ENCODE measurements at regions not wholly inside any gene's neighbourhood (a gene's known extent, or its start where the extent isn't known, plus 50 kb on each side); places are given as distances from the start of the nearest gene placed in this dataset.

GRCh38 chr2:150392614-150393013 lies 94.9 kb downstream of the RND3 start:
- CTCF ChIA-PET = no interaction called here
- Histone ChIP-seq H3K27ac (ENCODE audit: low read depth, low read length) (no peak overlapping the region), H2AFZ (ENCODE audit: low read depth, low read length, poor library complexity, severe bottlenecking) (no peak overlapping the region), H3K9me3 (ENCODE audit: control insufficient read depth in 1 of 2, insufficient read depth in 1 of 2, low read depth in 1 of 2, low read length in 2 of 2) (no peaks in the 10 kb centered on the region), H3K9ac (ENCODE audit: low read length) (no peak overlapping the region), H3K9me2 (ENCODE audit: insufficient read depth) (no peaks in the 10 kb centered on the region), H3K4me1 (ENCODE audit: control insufficient read depth in 1 of 2, insufficient read depth in 2 of 2, low read length in 2 of 2) (no peaks in the 10 kb centered on the region), H3K4me2 (ENCODE audit: low read length) (no peak overlapping the region), H4K20me1 (ENCODE audit: insufficient read depth) (no peaks in the 10 kb centered on the region), H3K27me3 (ENCODE audit: insufficient read depth, low read length) (no peaks in the 10 kb centered on the region), H3K79me2 (ENCODE audit: insufficient read depth, low read length) (no peaks in the 10 kb centered on the region), H3K4me3 (replicated peaks in 1 of 2; ENCODE audit: low read depth in 1 of 2, low read length in 2 of 2) (no peak overlapping the region), H3K36me3 (ENCODE audit: control insufficient read depth in 1 of 2, insufficient read depth in 2 of 2, low read length in 2 of 2) (no peaks in the 10 kb centered on the region)
- DNase-seq (ENCODE audit: low read depth, low spot score) (no peak), ATAC-seq (no peak)
- BruUV-seq (replicated peaks) = no TSS peak
- intact Hi-C loops (cut with micrococcal nuclease) = no loop called here
- RAD21 ChIA-PET (ENCODE audit: low non-redundant PET in 1 of 2, low total read pairs in 2 of 2, uncharacterized antibody in 2 of 2, unreplicated experiment in 2 of 2) = no interaction called here
- POLR2A ChIA-PET = no interaction called here
- TF ChIP-seq CBX3 (IDR thresholded peaks at IDR 0.05; ENCODE audit: low read depth) (no peak), YY1 (IDR thresholded peaks at IDR 0.05; ENCODE audit: extremely low read depth, insufficient replicate concordance, low read depth, low read length) (no peak), ZFX (IDR thresholded peaks at IDR 0.05) (no peak), SIN3A (IDR thresholded peaks at IDR 0.05; ENCODE audit: low read depth) (no peak), EZH2phosphoT487 (IDR thresholded peaks at IDR 0.05; ENCODE audit: borderline replicate concordance) (no peak), POLR2AphosphoS5 (IDR thresholded peaks at IDR 0.05; ENCODE audit: low read depth, low read length) (no peak), POLR2A (IDR thresholded peaks at IDR 0.05; ENCODE audit: borderline replicate concordance, extremely low read depth, insufficient read depth, insufficient read length) (no peak), ATF3 (IDR thresholded peaks at IDR 0.05) (no peak), CEBPB (IDR thresholded peaks at IDR 0.05; ENCODE audit: low read depth) (no peak), SP1 (IDR thresholded peaks at IDR 0.05; ENCODE audit: low read depth) (no peak), RAD21 (IDR thresholded peaks at IDR 0.05; ENCODE audit: low read depth) (no peak), ZBTB33 (IDR thresholded peaks at IDR 0.05; ENCODE audit: extremely low read depth, insufficient replicate concordance, low read length) (no peak), TCF7L2 (IDR thresholded peaks at IDR 0.05; ENCODE audit: borderline replicate concordance, extremely low read depth, insufficient read depth, insufficient read length) (no peak), ELF1 (IDR thresholded peaks at IDR 0.05; ENCODE audit: borderline replicate concordance, low read depth) (no peak), EGR1 (IDR thresholded peaks at IDR 0.05; ENCODE audit: low read depth) (no peak), CTCF (IDR thresholded peaks at IDR 0.05 in 2 of 3, conservative IDR thresholded peaks at IDR 0.05 in 1 of 3; ENCODE audit: borderline replicate concordance in 1 of 3, insufficient read depth in 1 of 3, low read depth in 2 of 3, low read length in 2 of 3) (no peak), MAX (IDR thresholded peaks at IDR 0.05) (no peak)
